GM19452 (cell line): ENCODE measurements at regions not wholly inside any gene's neighbourhood (a gene's known extent, or its start where the extent isn't known, plus 50 kb on each side); places are given as distances from the start of the nearest gene placed in this dataset.

Source experiments
- ATAC-seq: cut with Tn5 transposase; IDR thresholded peaks from one replicate; pipeline ENCODE4 v1.9.1; 2021; ENCODE audit not compliant: unreplicated experiment

DNA sequence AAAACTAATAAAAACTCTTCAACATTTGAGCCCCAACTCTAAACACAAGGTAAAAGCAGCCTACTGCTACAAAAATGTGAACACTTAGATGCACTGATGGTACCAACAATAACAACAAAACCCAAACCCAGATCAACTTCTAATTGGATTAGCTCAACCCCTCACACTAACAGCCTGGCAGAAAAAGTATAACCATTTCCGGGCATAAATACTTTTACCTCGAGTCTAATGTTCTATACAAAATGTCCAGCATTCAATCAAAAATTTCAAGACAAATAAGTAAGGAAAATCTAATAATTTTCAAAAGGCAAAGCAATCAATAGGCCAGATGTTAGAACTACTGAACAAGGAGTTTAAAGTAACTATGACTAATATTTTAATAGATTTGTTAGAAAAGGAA, 303.3 kb downstream of the ARRDC4 start:
- ATAC-seq, result no peak

DNA sequence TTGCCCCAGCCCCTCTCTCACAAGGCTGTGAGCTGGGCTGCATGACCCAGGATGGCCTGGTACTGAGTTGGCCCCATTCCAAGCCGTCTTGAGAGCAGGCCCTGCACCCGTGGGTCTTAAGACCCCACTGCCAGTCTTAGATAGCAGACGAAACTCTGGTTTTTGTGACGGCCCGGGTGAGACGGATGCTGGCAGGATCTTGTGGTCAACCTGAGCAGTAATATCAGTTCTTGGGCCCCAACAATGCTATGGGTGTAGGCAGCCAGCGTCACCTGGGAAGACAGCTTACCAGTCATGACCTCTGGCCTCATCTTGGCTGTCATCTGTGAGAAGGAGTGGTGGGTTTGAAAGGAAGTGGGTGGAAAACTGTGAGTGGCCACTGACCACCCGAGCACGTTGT, 305.8 kb downstream of the ARRDC4 start:
- ATAC-seq, result no peak

DNA sequence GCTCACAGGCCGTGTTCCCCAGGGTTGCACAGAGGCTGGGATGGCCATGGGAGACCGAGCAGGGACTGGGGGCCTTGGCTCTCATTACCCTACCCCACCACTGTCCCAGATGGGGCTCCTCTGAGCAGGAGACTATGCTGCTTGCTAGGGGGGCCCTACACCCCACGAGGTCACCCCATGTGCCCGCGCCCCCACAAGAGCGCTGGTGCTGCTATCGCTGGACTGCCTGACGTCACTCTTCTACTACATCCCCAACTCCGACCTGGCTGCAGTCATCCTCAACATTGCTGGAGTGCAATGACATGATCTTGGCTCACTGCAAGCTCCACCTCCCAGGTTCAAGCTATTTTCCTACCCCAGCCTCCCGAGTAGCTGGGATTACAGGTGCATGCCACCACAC, 307.7 kb downstream of the ARRDC4 start:
- ATAC-seq, result no peak

DNA sequence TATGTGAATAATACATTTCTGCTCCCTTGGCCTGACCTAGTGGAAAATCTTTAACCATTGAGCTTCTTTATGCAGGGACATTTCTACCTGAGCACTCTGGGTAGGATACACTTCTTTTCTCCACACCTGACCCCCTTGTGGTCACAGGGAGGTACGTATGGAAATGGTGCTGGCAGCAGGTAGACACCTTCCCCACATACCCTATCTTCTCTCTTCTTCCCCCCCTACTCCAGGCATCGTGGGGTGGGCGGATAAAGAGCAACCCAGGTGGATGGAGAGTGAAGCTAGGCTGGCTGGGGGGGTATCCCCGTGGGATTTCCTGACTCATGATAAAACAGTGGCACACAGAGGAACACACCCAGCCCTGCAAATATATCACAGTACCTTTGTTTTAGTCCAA, 312.1 kb downstream of the ARRDC4 start:
- ATAC-seq, result no peak

DNA sequence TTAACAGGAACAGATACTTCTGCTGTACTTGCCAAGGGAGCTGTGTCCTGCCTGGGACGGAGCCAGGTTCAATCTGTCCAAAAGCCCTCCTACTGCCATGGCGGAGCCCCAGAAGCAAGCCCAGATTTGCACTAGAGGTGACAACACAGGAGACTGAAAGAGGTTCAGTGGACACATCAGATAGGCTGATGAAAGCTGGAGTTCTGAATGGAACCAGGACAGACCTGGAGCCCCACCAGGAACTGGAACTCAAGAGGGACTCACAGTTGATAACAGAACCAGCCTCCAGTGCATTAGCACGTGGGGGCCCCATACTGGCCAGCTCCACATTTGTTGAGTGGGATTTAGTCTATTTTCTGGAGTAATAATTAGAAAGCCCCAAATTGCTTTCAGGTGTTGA, 315.5 kb downstream of the ARRDC4 start:
- ATAC-seq, result no peak

DNA sequence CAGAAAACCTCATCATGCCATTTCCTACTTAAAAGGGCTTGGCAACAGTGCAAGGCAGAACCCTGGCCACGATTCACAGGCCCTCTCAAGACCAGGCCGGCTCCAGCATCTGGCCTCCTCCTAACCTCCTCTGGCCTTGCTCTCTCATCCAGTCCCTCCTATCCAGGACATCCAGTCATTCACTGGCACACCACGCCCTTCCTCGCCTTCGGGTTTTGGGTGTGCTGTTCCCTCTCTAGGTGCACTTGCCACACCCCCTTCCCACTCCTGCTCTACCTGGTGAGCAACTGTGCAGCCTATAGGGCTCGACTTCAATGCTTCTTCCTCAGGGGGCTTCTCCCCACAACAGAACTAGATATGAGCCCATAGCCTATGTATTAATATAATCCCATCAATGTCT, 317.1 kb downstream of the ARRDC4 start:
- ATAC-seq, result no peak

DNA sequence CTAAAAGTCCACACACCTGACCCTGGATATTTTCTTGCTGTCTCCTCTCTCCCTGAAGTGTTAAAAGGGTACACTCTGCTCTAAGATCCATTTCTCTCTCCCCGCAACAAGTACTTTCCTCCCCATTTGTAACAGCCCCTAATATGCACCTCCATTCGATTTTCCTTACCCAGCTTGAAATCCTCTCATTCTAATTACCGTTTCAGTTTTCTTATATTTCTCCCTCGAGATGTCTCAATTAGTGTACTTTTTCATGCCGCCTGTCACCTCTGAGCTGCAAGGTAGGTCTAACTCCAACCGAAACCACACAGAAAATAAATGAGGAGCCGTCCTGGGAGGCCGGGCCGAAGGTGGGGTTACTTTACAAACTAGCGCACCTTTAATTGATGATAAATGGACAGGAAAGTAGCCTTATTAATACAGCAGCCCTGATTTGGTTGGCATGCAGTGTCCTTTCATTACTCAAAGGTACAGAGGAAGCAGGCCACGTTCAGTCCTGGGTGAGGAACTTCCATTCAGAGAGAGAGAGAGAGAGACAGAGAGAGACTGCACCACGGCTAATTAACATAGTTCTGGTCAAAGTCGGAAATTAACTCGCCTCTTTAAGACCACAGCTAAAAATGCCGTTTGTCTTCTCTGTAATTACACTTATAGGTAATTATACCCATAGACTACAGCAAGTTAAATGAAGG, 319.9 kb downstream of the ARRDC4 start:
- no peak for ATAC-seq

DNA sequence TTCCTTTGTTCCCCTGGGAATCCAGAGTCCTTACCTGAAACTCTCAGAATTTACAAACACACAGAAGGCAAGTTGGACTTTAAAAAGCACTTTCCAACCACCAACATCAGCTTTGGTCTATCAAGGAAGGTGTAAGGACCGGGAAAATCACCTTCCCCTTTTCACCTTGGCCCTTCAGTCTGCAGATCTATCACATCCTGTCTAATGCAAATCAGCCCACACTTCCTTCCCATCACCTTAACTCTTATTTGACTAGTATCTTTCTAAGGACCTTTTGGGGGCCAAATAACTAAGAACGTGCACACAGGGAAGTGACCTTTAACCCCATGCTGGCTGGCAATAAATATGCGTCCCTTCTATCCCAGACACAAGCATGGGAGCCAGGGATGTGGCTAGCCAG, 320.6 kb downstream of the ARRDC4 start:
- no peak for ATAC-seq

DNA sequence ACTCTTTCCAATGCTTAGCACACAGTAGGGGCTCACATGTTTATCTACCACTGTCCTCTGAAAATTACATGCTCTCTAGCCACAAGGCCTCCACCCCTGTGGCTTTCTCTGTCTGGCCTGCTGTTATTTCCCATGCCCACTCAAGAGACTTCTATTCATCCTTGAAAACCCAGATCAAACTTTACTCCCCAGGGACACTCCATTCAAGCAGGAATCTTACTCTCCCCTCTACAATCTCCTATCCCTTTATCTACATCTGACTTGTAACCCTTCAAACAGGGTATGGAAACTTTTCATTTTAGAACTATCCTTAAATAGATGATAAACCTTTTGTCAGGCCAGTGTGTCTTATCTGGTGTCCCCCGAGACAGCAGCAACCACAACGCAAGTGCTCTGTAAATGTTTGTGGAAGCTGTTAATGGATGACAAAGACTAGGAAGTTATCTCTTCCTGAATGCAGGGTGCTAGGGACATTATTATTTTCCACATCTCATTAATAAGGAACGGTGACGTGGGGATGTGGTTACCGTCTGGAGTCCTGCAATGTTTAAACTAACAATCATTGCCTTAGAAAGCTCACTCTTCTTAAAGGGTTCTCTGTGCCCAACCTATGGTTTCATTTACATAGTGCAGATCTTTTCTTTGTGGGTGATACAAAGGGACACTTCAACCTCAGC, 322.3 kb downstream of the ARRDC4 start:
- ATAC-seq, result no peak

DNA sequence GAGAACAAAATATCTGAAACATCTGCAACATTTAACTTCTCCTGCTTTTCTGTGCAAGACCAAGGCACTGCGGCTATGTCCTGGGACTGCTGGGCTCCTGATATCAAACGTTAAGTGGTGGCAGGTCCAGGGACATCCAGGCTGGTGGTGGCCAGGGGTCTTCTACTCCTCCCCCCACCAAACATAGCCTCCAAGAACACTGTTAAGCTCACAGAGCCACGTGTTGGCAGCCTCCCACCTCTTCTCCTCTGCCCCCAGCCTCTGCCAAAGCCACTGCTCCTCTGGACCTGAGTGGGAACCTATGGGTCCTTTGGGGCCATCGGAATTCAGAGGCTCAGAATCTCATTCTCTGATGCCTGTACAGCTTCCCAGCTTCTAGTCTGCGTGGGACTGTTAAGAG, 325.7 kb downstream of the ARRDC4 start:
- ATAC-seq, result no peak

DNA sequence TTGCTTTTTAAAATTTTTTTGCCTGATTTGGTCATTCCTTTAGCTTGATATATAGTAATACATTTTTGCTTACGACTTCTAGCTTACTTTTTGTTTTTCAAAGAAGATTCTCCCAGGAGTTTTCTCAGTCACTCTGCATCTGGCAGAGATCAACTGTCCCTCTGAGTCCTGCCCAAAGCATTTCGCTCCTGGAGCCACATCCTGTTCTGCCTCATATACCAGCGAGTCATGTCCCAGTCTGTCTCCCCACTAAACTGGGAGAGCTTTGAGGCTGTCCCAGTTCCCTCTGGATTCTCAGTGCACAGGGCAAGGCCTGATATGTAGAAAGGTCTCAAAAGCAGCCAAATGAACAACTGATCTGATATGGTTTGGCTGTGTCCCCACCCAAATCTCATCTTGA, 326.3 kb downstream of the ARRDC4 start:
- ATAC-seq, result no peak

DNA sequence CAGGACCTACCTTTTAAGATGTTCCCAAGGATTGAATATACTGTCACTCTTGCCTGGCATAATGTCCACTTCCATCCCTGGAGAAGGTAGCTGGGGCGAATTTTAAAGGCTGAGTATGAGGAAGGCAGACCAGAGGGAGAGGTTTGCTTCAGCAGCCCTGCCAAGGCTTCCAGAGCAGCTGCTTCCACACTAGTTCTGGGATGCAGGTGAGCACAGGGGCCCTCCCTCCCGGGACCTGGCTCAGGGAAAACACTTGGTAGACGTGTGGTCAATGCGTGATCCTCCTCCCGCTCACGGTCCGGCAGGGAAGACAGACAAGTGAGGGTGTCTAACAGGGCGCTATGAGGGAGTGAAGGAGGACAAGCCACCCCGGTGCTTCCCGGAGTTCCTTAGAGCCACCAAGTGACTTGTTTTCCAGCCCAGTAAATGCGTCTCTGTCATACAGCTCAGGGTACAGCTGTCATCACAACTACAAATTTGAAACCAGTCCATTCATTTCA, 327.6 kb downstream of the ARRDC4 start:
- no peak for ATAC-seq

DNA sequence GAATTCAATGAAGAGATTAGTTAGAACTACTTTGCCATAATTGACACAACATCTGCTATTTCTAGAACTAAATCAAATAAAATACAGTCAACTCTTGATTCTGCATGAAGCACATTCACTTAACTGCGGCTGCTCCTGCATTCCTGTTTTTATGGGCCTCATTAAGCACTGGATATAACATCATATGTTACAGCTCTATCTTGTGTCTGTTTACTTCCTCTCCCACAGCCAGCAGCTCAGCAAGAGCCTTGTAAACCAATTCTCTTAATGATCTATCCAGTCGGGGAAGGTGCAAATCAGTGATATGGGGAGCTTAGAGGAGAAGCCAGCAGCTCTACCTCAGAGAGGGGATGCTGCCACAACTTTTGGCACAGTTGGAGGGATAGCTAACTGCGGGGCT, 329.2 kb downstream of the ARRDC4 start:
- no peak for ATAC-seq

DNA sequence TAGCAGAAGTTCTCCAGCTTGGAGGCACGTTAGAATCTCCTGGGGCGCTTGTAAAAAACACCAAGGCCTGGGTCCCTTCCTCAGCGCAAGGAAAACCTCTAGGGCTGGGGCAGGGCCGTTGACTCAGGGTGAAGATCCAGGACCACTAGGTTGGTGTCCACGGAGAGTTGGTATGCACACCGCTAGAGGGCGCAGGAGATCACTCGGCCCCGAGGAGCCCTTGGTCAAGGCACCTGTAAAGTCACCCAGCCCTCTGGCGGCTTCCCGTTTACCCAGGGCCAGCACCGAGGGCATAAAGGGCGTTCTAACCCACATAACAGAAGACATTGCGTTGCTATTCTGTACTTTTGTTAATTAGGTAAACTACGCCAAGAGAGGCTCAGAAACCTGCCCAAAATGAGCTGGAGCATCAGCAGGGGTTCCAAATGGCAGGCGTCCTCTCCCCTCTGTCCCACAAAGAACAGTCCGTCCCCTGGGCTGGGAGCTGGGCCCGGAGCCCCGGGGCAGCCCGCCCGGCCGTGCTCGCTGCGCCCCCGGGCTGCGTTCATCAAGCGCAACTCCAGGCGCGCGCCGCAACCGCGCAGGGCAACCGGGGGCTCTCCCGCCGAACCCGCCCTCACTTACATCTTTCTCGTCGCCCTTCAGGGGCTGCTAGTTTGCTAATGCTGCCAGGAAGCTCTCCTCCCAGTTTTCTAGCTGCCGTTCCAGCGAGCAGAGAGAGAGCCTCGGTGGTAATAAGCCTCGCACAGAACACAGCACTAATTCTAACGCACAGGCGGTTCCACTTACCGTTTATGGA, 332.1 kb downstream of the ARRDC4 start:
- peak; percentile 56 for ATAC-seq

DNA sequence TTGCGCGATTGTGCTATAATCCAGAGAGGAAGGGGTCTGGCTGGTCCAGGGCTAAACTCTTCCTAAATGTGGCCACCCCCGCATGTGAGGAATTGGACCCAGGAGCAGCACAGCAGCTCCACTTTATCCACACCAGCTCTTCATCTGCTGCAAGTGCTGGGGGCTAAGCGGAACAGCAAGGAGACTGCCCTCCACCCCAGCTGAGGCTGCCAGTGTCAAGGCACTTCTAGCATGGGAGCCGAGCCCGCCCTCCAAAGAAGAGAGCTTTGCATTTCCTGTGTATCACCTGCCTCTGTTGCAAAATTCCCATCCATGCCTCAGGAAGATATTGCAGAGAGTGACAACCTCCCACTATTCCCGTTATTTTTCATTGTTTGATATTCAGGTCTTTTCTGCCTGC, 333.6 kb downstream of the ARRDC4 start:
- ATAC-seq, result no peak

DNA sequence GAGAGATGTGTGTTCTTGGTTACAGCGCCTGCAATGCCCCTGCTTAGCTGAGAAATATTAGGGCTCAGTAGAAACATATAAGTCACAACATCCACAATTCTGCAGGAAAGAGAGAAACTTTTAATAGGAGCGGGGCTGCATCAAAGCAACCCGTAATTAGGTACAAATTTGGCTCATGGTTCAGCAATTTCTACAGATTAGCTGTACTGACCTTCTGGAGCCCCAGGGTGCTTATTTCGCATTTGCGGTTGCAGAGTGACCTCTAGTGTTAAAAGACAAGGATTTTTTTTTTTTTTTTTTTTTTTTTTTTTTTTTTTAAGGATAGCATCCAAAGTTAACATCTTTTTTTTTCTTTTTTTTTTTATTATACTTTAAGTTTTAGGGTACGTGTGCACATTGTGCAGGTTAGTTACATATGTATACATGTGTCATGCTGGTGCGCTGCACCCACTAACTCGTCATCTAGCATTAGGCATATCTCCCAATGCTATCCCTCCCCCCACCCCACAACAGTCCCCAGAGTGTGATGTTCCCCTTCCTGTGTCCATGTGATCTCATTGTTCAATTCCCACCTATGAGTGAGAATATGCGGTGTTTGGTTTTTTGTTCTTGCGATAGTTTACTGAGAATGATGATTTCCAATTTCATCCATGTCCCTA, 334.7 kb downstream of the ARRDC4 start:
- ATAC-seq, result peak; percentile 58

DNA sequence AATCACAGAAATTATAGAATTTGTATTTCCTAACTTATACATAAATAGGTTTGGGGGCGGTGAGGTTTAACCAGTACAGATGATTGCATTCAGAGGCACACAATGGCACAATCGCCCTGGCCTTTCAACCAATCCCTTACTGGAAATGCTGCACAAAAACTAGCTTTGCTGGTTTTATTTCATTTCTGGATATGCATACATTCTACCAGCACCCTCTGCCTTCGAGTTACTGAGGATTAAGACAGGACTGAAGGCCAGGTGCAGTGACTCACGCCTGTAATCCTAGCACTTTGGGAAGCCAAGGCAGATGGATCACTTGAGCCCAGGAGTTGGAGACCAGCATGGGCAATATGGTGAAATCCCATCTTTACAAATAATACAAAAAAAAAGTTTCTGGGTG, 336.1 kb downstream of the ARRDC4 start:
- no peak for ATAC-seq

DNA sequence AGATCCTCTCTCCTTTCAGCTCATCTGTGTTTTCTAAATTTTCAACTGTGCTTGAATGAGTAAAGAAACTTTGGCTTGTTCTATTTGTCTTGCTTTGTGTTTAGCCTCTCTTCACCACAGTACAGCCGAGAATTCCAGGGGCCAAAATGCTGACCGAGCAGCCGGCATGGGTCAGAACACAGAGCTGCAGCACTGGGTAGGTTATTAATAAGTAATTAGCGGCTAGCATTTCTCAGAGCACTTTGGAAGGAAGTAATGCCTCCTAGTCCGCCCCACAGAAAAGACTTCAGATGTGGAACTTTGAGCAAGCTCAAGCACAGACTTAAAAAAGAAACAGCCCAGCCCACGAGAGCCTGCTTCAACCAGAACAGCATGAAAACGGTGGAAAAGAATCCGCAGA, 343.9 kb downstream of the ARRDC4 start:
- no peak for ATAC-seq

DNA sequence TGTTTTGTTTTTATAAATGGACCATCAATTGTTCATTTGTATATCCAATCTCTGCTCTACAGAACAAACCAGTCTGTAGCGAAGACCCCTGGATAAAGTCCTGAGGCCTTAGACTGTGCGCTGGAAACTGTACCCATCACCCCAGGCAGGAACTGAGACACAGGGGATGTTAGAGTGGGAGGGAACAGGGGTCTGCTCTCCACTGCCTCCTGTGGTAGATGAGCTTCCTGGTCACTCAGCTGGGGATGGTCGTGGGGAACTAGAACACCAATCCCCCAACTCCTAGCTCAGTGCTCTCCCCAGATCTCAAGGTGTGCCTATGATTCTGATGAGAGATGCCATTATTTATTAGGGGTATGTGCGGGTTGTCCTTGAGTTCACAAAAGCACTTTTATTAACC, 340.2 kb upstream of the IGF1R start:
- ATAC-seq, result no peak

DNA sequence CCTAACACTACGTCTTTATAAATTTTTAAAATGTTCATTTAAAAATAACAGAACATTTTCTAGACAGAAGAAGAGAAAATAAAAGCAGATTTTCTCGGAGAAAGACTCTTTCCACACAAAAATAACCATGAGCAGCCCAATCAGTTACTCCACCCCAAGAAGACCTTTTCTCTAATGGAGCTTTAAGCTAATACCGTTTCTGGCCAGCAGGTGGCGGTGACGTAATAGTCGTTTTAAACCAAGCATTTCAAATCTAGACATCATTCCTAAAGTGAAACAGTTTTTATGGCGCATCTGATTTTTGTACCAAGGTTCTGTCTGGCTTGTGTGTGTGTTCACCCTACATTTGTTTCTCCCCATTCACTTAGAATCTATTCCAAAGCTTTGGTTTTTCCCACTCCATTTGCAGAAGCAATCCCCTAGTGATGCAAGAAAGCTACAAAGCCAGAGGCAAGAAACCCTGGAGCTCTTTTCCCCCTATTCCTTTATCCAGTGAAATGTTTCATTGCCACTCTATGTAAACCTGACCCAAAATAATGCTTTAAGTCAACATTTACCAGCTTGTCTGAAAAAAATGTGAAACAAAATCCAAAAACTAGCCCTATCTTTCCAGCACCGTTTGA, 336.7 kb upstream of the IGF1R start:
- peak; percentile 89 for ATAC-seq

DNA sequence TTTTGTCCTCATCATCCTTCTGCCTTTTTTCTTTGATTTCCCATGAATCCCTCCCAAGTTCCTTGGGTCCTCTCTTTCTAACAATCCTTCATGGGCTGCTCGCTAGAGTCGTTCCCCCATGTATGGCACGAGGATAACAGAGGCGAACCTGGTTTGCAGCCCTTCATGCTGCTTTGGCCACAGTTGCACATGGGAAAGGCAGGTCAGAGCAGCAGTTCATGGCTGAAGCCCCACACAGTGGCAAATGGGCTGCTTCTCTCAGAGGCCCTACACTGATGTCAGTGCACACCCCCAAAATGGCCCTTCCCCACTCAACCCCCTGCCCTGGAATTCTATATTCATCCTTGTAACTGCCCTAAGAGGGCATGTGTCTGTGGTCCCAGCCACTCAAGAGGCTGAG, 335.4 kb upstream of the IGF1R start:
- ATAC-seq, result no peak
